HL-60 (cell line): ENCODE measurements at regions not wholly inside any gene's neighbourhood (a gene's known extent, or its start where the extent isn't known, plus 50 kb on each side); places are given as distances from the start of the nearest gene placed in this dataset.

Experiments
- DNase-seq, 2 experiments: peaks; one replicate each; pipeline ENCODE4 v3.0.0-alpha.2; 2010 to 2020; ENCODE audit warnings: low read depth in 1 of 2, low spot score in 1 of 2
- H3K27ac ChIP-seq: fragments of 250-450 bp; sonication (Bioruptor Pico); replicated peaks from 2 replicates; pipeline ENCODE4 v1.5.1; 2020; ENCODE audit warnings: mild to moderate bottlenecking, moderate library complexity
- H3K27me3 ChIP-seq: fragments of 250-450 bp; sonication (Bioruptor Pico); 2 replicates; pipeline ENCODE4 v1.5.1; 2021; ENCODE audit warnings: mild to moderate bottlenecking, moderate library complexity; ENCODE audit not compliant: insufficient read depth, poor library complexity, severe bottlenecking
- H3K4me3 ChIP-seq: replicated peaks from 2 replicates; pipeline ENCODE4 v1.5.1; 2011; ENCODE audit warnings: mild to moderate bottlenecking, control low read depth, low read length; ENCODE audit not compliant: insufficient read depth
- CTCF ChIP-seq: IDR thresholded peaks from one replicate; pipeline ENCODE4 v1.5.1; 2011; ENCODE audit warnings: low read length, control low read depth, inconsistent platforms; ENCODE audit not compliant: insufficient read depth
- GABPA ChIP-seq: IDR thresholded peaks from 2 replicates; pipeline ENCODE4 v1.6.1; 2012; ENCODE audit warnings: low read depth
- POLR2AphosphoS5 ChIP-seq: IDR thresholded peaks from 2 replicates; pipeline ENCODE4 v1.6.1; 2012; ENCODE audit warnings: low read depth
- REST ChIP-seq: IDR thresholded peaks from 2 replicates; pipeline ENCODE4 v1.6.1; 2012; ENCODE audit warnings: low read depth; ENCODE audit not compliant: insufficient replicate concordance
- SPI1 ChIP-seq: IDR thresholded peaks from 2 replicates; pipeline ENCODE4 v1.6.1; 2012; ENCODE audit warnings: low read depth, mild to moderate bottlenecking, borderline replicate concordance

GRCh38 chr15:72967811-72968530, 84.3 kb upstream of the NEO1 start:
- Histone ChIP-seq H3K27me3 (peaks cover 3% of the 10 kb centered on the region), H3K27ac (no peak overlapping the region)
- TF ChIP-seq GABPA, result no peak
- TF ChIP-seq POLR2AphosphoS5, result no peak
- no peak for TF ChIP-seq SPI1
- TF ChIP-seq CTCF, result no peak
- no peak for TF ChIP-seq REST

GRCh38 chr15:72967397-72967796, 84.9 kb upstream of the NEO1 start:
- Histone ChIP-seq H3K4me3 (no peak overlapping the region), H3K27me3 (peaks cover 3% of the 10 kb centered on the region), H3K27ac (no peak overlapping the region)
- no peak for TF ChIP-seq REST
- no peak for TF ChIP-seq CTCF
- TF ChIP-seq POLR2AphosphoS5, result no peak
- no peak for TF ChIP-seq SPI1
- TF ChIP-seq GABPA, result no peak
- DNase-seq, result no peak

More at GRCh38 chr15:72967811-72968530, 84.3 kb upstream of the NEO1 start:
- H3K4me3 ChIP-seq, result no peak overlapping the region
- no peak for DNase-seq

- H3K27me3 ChIP-seq, result peaks cover 3% of the 10 kb centered on the region
- no peak overlapping the region for H3K4me3 ChIP-seq
- no peak for DNase-seq
- no peak for TF ChIP-seq CTCF
- no peak for TF ChIP-seq POLR2AphosphoS5
- no peak for TF ChIP-seq REST
- no peak for TF ChIP-seq GABPA
- TF ChIP-seq SPI1, result no peak
- H3K27ac ChIP-seq, result no peak overlapping the region
These were observed 85.6 kb upstream of the NEO1 start for GRCh38 chr15:72966641-72967040.
